H9 (cell line): ENCODE measurements at regions not wholly inside any gene's neighbourhood (a gene's known extent, or its start where the extent isn't known, plus 50 kb on each side); places are given as distances from the start of the nearest gene placed in this dataset.

Experiments used
- DNase-seq: peaks from one replicate; pipeline ENCODE4 v3.0.0-alpha.2; 2017
- H2AFZ ChIP-seq: one replicate; pipeline ENCODE4 v1.6.1; 2013; ENCODE audit warnings: mild to moderate bottlenecking, low read length, control low read depth, moderate library complexity
- H2AK5ac ChIP-seq: 2 replicates; pipeline ENCODE4 v1.6.1; 2013; ENCODE audit warnings: low read length, control low read depth, mixed read lengths; ENCODE audit not compliant: insufficient read length
- H2BK120ac ChIP-seq: one replicate; pipeline ENCODE4 v1.6.1; 2013; ENCODE audit warnings: low read depth, mild to moderate bottlenecking, low read length, control low read depth, inconsistent platforms; ENCODE audit not compliant: poor library complexity, severe bottlenecking
- H2BK12ac ChIP-seq: 2 replicates; pipeline ENCODE4 v1.6.1; 2013; ENCODE audit warnings: low read length, control low read depth, mixed read lengths, low read depth; ENCODE audit not compliant: insufficient read length
- H2BK15ac ChIP-seq: 2 replicates; pipeline ENCODE4 v1.6.1; 2013; ENCODE audit warnings: low read depth, low read length, control low read depth
- H2BK20ac ChIP-seq: one replicate; pipeline ENCODE4 v1.6.1; 2013; ENCODE audit warnings: low read depth, mild to moderate bottlenecking, low read length, control low read depth, inconsistent platforms; ENCODE audit not compliant: poor library complexity, severe bottlenecking
- H2BK5ac ChIP-seq: 2 replicates; pipeline ENCODE4 v1.6.1; 2013; ENCODE audit warnings: low read length, control low read depth, mixed read lengths; ENCODE audit not compliant: insufficient read length
- H3K14ac ChIP-seq: 2 replicates; pipeline ENCODE4 v1.6.1; 2013; ENCODE audit warnings: low read length, control low read depth; ENCODE audit not compliant: insufficient read depth
- H3K18ac ChIP-seq: 2 replicates; pipeline ENCODE4 v1.6.1; 2013; ENCODE audit warnings: low read depth, mild to moderate bottlenecking, mixed read lengths, low read length, control low read depth; ENCODE audit not compliant: insufficient read length
- H3K23ac ChIP-seq: 2 replicates; pipeline ENCODE4 v1.6.1; 2013; ENCODE audit warnings: low read length, control low read depth, mixed read lengths, low read depth; ENCODE audit not compliant: insufficient read length
- H3K23me2 ChIP-seq: 2 replicates; pipeline ENCODE4 v1.6.1; 2013; ENCODE audit warnings: low read depth, mild to moderate bottlenecking, mixed read lengths, low read length, control low read depth; ENCODE audit not compliant: insufficient read length, poor library complexity, severe bottlenecking
- H3K27ac ChIP-seq: 2 replicates; pipeline ENCODE4 v1.5.1; 2013; ENCODE audit warnings: low read length, control low read depth, mixed read lengths, low read depth; ENCODE audit not compliant: insufficient read length
- H3K27me3 ChIP-seq: 2 replicates; pipeline ENCODE4 v1.6.1; 2013; ENCODE audit warnings: low read length, control low read depth, inconsistent platforms; ENCODE audit not compliant: insufficient read depth
- H3K4ac ChIP-seq: 2 replicates; pipeline ENCODE4 v1.6.1; 2013; ENCODE audit warnings: low read depth, mild to moderate bottlenecking, control low read depth, inconsistent platforms, low read length, moderate library complexity
- H3K4me1 ChIP-seq: 2 replicates; pipeline ENCODE4 v1.6.1; 2013; ENCODE audit warnings: low read length, control low read depth, inconsistent platforms; ENCODE audit not compliant: insufficient read depth
- H3K4me2 ChIP-seq: 2 replicates; pipeline ENCODE4 v1.6.1; 2013; ENCODE audit warnings: low read length, control low read depth, mixed read lengths; ENCODE audit not compliant: insufficient read length, insufficient read depth
- H3K56ac ChIP-seq: 2 replicates; pipeline ENCODE4 v1.6.1; 2013; ENCODE audit warnings: low read depth, mild to moderate bottlenecking, mixed read lengths, low read length, control low read depth; ENCODE audit not compliant: insufficient read length
- H3K79me1 ChIP-seq: 2 replicates; pipeline ENCODE4 v1.6.1; 2013; ENCODE audit warnings: low read depth, mild to moderate bottlenecking, moderate library complexity, low read length, control low read depth, inconsistent platforms; ENCODE audit not compliant: insufficient read depth, poor library complexity, severe bottlenecking
- H3K79me2 ChIP-seq: 2 replicates; pipeline ENCODE4 v1.6.1; 2013; ENCODE audit warnings: low read length, control low read depth, inconsistent platforms; ENCODE audit not compliant: insufficient read depth
- H3K9ac ChIP-seq: 2 replicates; pipeline ENCODE4 v1.6.1; 2013; ENCODE audit warnings: low read length, control low read depth, mixed read lengths; ENCODE audit not compliant: insufficient read length; ENCODE audit errors: extremely low read depth
- H3K9me3 ChIP-seq: one replicate; pipeline ENCODE4 v1.6.1; 2013; ENCODE audit warnings: low read depth, low read length, inconsistent platforms; ENCODE audit not compliant: control insufficient read depth
- H3T11ph ChIP-seq: one replicate; pipeline ENCODE4 v1.6.1; 2013; ENCODE audit warnings: mild to moderate bottlenecking, low read length, control low read depth, inconsistent platforms
- H4K20me1 ChIP-seq: one replicate; pipeline ENCODE4 v1.6.1; 2013; ENCODE audit not compliant: control insufficient read depth, insufficient read length, insufficient read depth
- H4K5ac ChIP-seq: 2 replicates; pipeline ENCODE4 v1.6.1; 2013; ENCODE audit warnings: low read depth, mild to moderate bottlenecking, mixed read lengths, low read length, control low read depth; ENCODE audit not compliant: insufficient read length
- H4K8ac ChIP-seq: replicated peaks from 2 replicates; pipeline ENCODE4 v1.6.1; 2013; ENCODE audit warnings: low read length, control low read depth, mixed read lengths, low read depth; ENCODE audit not compliant: insufficient read length
- H4K91ac ChIP-seq: 2 replicates; pipeline ENCODE4 v1.6.1; 2013; ENCODE audit warnings: low read depth, mild to moderate bottlenecking, moderate library complexity, mixed read lengths, low read length, control low read depth; ENCODE audit not compliant: insufficient read length
- H3K27ac Mint-ChIP-seq, 3 experiments: 2 replicates in 2 of 3; 3 replicates in 1 of 3; pipeline ENCODE4 v1.8.0; 2020 to 2021; ENCODE audit warnings: mixed read lengths in 3 of 3, mild to moderate bottlenecking in 1 of 3, moderate library complexity in 1 of 3
- H3K27me3 Mint-ChIP-seq: 2 replicates; pipeline ENCODE4 v1.8.0; 2021; ENCODE audit warnings: low read depth, mild to moderate bottlenecking, moderate library complexity, mixed read lengths
- H3K36me3 Mint-ChIP-seq, 3 experiments: 2 replicates in 2 of 3; 3 replicates in 1 of 3; pipeline ENCODE4 v1.8.0; 2020 to 2021; ENCODE audit warnings: low read depth in 3 of 3, mixed read lengths in 3 of 3; ENCODE audit not compliant: insufficient read depth in 1 of 3
- H3K4me1 Mint-ChIP-seq, 2 experiments: 2 replicates each; pipeline ENCODE4 v1.8.0; 2020; ENCODE audit warnings: mixed read lengths in 2 of 2
- H3K4me3 Mint-ChIP-seq, 2 experiments: 2 replicates in 1 of 2; 3 replicates in 1 of 2; pipeline ENCODE4 v1.8.0; 2020 to 2021; ENCODE audit warnings: mild to moderate bottlenecking in 2 of 2, mixed read lengths in 2 of 2, moderate library complexity in 1 of 2
- H3K9me3 Mint-ChIP-seq, 2 experiments: 2 replicates in 1 of 2; 3 replicates in 1 of 2; pipeline ENCODE4 v1.8.0; 2020; ENCODE audit warnings: mild to moderate bottlenecking in 2 of 2, mixed read lengths in 2 of 2, moderate library complexity in 1 of 2
- CTCF ChIP-seq: fragments of 200-600 bp; sonication (generic); conservative IDR thresholded peaks from 3 replicates; pipeline ENCODE4 v1.8.0; 2021; ENCODE audit warnings: antibody characterized with exemption, mild to moderate bottlenecking
- WGBS: extraction: QIAGEN DNeasy Blood & Tissue Kit; methylation state at CpG from one replicate; pipeline ENCODE4 v1.1.7; 2013; ENCODE audit warnings: missing lambda C conversion rate, low lambda C conversion rate, mixed read lengths; ENCODE audit not compliant: insufficient read length; ENCODE audit errors: extremely low coverage; 5-methylcytosine and 5-hydroxymethylcytosine counted together

DNA sequence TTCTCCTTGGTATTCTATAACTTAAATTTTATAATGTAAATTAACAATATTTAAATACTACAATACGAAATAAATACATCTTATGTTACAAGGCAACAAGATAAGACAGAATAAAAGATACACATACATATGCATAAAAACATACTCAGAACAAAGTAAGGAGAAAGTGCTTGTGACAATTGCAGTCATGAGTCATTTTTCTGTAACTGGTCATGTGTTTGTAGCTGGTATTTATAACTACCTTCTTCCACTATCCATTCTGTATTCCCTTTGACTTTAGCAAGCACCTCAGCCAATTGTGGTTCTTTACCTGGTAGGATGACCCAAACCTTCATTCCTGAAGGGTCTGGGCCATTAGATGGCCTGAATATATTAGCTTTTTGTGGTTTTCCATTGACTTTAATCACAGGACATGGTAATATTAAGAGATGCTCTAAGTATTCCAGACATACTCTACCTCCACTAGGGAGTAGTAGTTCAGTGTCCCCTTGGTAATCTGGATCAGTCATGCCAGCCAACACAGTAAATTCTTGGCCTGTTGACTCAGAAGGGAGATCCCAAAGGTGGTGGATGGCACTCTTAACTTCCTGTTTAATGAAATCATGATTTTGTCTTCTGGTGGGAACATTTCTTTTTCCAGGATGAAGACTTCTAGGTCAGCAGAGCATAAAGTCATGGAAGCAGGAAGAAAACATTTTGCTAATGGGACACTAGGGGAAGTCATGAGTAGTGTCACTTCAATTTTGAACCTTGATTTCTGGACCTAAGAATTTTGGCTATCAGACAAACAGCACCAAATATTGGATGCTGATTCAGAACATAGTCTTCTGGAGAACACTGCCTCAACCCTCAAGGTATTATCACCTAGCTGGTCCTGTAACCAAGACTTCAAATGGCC, 733.7 kb upstream of the IGFBP3 start:
- Histone ChIP-seq H4K91ac (no peak overlapping the region), H3K9me3 (no peaks in the 10 kb centered on the region), H3K4me2 (no peak overlapping the region), H2BK5ac (no peak overlapping the region), H3K18ac (no peak overlapping the region), H3K23ac (no peak overlapping the region), H3K27me3 (no peaks in the 10 kb centered on the region), H3K79me2 (no peaks in the 10 kb centered on the region), H3K4me1 (no peaks in the 10 kb centered on the region), H2BK15ac (no peak overlapping the region), H3K79me1 (no peaks in the 10 kb centered on the region), H3K23me2 (no peaks in the 10 kb centered on the region), H2BK12ac (no peak overlapping the region), H3K4ac (no peak overlapping the region), H3K56ac (no peak overlapping the region), H2AFZ (no peak overlapping the region), H3K14ac (no peak overlapping the region), H2AK5ac (no peak overlapping the region), H2BK20ac (no peak overlapping the region), H4K20me1 (no peaks in the 10 kb centered on the region), H3K9ac (no peak overlapping the region), H4K8ac (no peak overlapping the region), H3T11ph (no peak overlapping the region), H4K5ac (no peak overlapping the region), H2BK120ac (no peak overlapping the region), H3K27ac (no peak overlapping the region)
- Mint-ChIP-seq H3K27me3 (no peaks in the 10 kb centered on the region), H3K4me3 (no peak overlapping the region), H3K36me3 (peaks cover 0 to 13% (median 9%) of the 10 kb centered on the region in 3 experiments; a peak in 5 of 7 replicates), H3K4me1 (peaks cover 15 to 18% of the 10 kb centered on the region in 2 experiments), H3K27ac (no peak overlapping the region), H3K9me3 (peaks cover 8 to 17% of the 10 kb centered on the region in 2 experiments; a peak in 4 of 5 replicates)
- DNase-seq = no peak
- TF ChIP-seq CTCF = no peak; the same call in 2 of the 3 replicates
- no CpG with 5 or more reads among the region's 1 CpG for WGBS
